ENCODE measurements at regions not wholly inside any gene's neighbourhood (a gene's known extent, or its start where the extent isn't known, plus 50 kb on each side); places are given as distances from the start of the nearest gene placed in this dataset.

DNA sequence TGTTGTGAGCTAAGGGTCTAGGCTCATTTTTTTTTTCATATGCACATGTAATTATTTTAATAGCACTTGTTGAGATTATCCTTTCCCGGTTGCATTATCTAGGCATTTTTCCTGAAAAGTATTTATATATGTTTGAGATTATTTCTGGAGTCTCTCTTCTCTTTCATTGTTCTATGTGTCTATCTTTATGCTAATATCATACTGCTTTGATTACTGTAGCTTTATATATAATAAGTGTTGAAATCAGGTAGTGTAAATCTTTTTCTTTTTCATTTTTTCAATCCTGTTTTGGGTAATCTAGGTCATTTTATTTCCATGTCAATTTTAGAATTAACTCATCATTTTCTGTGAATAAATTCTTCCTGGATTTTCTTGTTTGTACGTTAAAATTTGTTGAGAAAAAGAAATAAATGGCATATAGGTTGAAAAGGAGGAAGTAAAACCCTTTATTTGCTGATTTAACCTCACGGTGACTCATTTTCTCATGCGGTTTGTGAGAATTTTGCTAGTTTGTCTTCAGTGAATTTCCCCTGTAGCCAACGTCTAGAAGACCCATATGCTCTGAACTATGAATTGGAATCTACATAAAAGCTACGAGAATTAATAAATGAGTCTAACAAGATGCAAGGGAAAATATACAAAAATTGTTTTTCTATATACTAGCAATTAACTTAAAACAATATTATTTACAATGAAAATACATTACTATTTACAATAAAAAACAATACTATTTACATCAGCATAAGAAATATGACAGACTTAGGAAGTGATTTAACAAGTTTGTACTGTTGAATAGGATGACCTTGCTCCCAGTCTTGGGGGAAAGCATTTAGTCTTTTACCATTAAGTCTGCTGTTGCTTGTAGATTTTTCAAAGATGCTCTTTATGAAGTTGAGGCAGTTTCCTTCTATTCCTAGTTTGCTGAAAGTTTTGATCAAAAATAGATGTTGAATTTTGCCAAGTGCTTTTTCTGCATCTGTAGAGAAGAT, 105.0 kb downstream of the SNAPC1 start:
- H3K4me3 ChIP-seq (ENCODE audit: low read depth, low read length), result no peak overlapping the region
- no peak for DNase-seq (ENCODE audit: low read depth, low spot score)
- CTCF ChIA-PET, result no interaction called here
- POLR2A ChIA-PET, result no interaction called here
- TF ChIP-seq, protein P1, sequence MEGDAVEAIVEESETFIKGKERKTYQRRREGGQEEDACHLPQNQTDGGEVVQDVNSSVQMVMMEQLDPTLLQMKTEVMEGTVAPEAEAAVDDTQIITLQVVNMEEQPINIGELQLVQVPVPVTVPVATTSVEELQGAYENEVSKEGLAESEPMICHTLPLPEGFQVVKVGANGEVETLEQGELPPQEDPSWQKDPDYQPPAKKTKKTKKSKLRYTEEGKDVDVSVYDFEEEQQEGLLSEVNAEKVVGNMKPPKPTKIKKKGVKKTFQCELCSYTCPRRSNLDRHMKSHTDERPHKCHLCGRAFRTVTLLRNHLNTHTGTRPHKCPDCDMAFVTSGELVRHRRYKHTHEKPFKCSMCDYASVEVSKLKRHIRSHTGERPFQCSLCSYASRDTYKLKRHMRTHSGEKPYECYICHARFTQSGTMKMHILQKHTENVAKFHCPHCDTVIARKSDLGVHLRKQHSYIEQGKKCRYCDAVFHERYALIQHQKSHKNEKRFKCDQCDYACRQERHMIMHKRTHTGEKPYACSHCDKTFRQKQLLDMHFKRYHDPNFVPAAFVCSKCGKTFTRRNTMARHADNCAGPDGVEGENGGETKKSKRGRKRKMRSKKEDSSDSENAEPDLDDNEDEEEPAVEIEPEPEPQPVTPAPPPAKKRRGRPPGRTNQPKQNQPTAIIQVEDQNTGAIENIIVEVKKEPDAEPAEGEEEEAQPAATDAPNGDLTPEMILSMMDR (IDR thresholded peaks at IDR 0.05; ENCODE audit: insufficient read depth, low read length, missing control alignments), result no peak

DNA sequence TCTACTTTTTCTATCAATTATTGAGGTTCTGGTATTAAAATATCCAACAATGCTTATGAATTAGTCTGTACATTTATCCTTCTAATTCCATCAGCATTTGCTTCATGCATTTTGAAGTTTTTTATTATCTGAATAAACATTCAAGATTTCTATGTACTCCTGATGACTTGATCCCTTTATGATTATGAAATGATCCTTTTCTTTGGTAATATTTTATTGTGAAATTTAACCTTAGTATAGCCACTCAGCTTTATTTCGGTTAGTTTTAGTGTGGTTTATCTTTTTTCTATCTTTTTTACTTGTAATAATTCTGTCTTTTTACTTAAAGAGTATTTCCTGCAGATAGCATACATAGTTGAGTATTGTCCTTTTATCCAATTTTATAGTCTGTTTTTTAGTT, 106.6 kb downstream of the SNAPC1 start:
- ChIA-PET CTCF (no interaction called here), POLR2A (no interaction called here)

GRCh38 chr14:61870163-61870562, 107.9 kb downstream of the SNAPC1 start:
- no peak overlapping the region for H3K4me3 ChIP-seq (ENCODE audit: low read depth, low read length)
- no peak for DNase-seq (ENCODE audit: low read depth, low spot score)
- CTCF ChIA-PET, result no interaction called here
- TF ChIP-seq, protein P1 (IDR thresholded peaks at IDR 0.05; ENCODE audit: insufficient read depth, low read length, missing control alignments), result no peak
- POLR2A ChIA-PET, result no interaction called here

More for the DNA sequence above, 106.6 kb downstream of the SNAPC1 start:
- H3K4me3 ChIP-seq (ENCODE audit: low read depth, low read length), result no peak overlapping the region
- DNase-seq (ENCODE audit: low read depth, low spot score), result no peak
- TF ChIP-seq, protein P1 (IDR thresholded peaks at IDR 0.05; ENCODE audit: insufficient read depth, low read length, missing control alignments), result no peak

DNA sequence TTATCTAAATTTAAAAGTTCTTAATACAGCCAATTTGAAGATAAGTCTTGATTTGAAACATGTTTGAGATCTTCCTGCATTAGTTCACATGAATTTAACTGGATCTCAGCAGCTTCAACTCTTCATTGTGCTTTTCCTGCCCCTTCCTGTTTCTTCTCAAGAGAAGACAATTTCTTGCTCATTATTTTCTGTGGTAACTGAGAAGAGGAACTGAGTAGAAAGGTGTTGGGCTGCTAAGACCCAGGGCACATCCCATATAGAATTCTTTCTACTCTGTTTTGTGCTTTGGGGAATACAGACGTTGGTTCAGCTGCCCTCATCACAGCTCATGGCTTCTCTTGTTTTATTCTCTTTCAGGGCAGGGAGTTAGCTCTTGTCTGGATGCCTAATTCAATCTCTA, 110.2 kb downstream of the SNAPC1 start:
- ChIA-PET POLR2A (no interaction called here), CTCF (interaction anchor here (1.2 to 1.6 kb wide), 2 partner anchors 12 to 21 kb away, joined by 4 read pairs; no protein-coding TSS in a partner anchor)
- no peak overlapping the region for H3K4me3 ChIP-seq (ENCODE audit: low read depth, low read length)
- TF ChIP-seq, protein P1 (IDR thresholded peaks at IDR 0.05; ENCODE audit: insufficient read depth, low read length, missing control alignments), result no peak
- DNase-seq (ENCODE audit: low read depth, low spot score), result no peak

- DNase-seq (ENCODE audit: low read depth, low spot score), result no peak
- no peak overlapping the region for H3K4me3 ChIP-seq (ENCODE audit: low read depth, low read length)
- POLR2A ChIA-PET, result no interaction called here
- TF ChIP-seq, protein P1 (IDR thresholded peaks at IDR 0.05; ENCODE audit: insufficient read depth, low read length, missing control alignments), result no peak
- CTCF ChIA-PET, result no interaction called here
Measured at GRCh38 chr14:61875483-61875882, 113.3 kb downstream of the SNAPC1 start.

GRCh38 chr14:61876362-61877034, 114.3 kb downstream of the SNAPC1 start:
- TF ChIP-seq, protein P1 (IDR thresholded peaks at IDR 0.05; ENCODE audit: insufficient read depth, low read length, missing control alignments), result no peak
- H3K4me3 ChIP-seq (ENCODE audit: low read depth, low read length), result no peak overlapping the region
- POLR2A ChIA-PET, result no interaction called here
- CTCF ChIA-PET, result no interaction called here
- no peak for DNase-seq (ENCODE audit: low read depth, low spot score)
